GM21576 (cell line): ENCODE measurements at regions not wholly inside any gene's neighbourhood (a gene's known extent, or its start where the extent isn't known, plus 50 kb on each side); places are given as distances from the start of the nearest gene placed in this dataset.

Experiments
- ATAC-seq: cut with Tn5 transposase; IDR thresholded peaks from one replicate; pipeline ENCODE4 v1.9.1; 2021; ENCODE audit warnings: mild to moderate bottlenecking, moderate library complexity; ENCODE audit not compliant: unreplicated experiment

DNA sequence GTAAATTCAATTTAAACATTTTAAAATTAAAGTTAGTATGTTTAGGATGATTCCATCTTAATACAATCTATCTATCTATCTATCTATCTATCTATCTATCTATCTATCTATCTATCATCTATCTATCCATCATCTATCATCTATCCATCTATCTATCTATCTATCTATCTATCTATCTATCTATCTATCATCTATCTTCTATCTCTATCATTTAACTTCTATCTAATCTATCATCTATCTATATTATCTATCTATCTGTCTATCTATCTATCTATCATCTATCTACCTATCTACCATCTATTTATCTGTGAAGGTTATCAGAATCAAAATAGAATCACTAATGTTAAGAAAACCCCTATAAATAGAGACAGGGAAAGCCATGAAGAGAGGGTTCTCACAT is 78.3 kb downstream of the RAMP3 start:
- ATAC-seq = no peak

- ATAC-seq = no peak
These were observed 79.1 kb downstream of the RAMP3 start for GRCh38 chr7:45236666-45237065.

- ATAC-seq = no peak
These were observed 80.3 kb downstream of the RAMP3 start for GRCh38 chr7:45237788-45238461.

- ATAC-seq = no peak
These were observed 81.2 kb downstream of the RAMP3 start for GRCh38 chr7:45238806-45239205.

- ATAC-seq = no peak
These were observed 81.9 kb downstream of the RAMP3 start for GRCh38 chr7:45239486-45239885.

- ATAC-seq = no peak
These were observed 82.7 kb downstream of the RAMP3 start for GRCh38 chr7:45240273-45240771.

- no peak for ATAC-seq
These were observed 83.3 kb downstream of the RAMP3 start for GRCh38 chr7:45240926-45241325.

- ATAC-seq = no peak
These were observed 83.9 kb downstream of the RAMP3 start for GRCh38 chr7:45241339-45242109.

- no peak for ATAC-seq
These were observed 84.7 kb downstream of the RAMP3 start for GRCh38 chr7:45242261-45242660.

DNA sequence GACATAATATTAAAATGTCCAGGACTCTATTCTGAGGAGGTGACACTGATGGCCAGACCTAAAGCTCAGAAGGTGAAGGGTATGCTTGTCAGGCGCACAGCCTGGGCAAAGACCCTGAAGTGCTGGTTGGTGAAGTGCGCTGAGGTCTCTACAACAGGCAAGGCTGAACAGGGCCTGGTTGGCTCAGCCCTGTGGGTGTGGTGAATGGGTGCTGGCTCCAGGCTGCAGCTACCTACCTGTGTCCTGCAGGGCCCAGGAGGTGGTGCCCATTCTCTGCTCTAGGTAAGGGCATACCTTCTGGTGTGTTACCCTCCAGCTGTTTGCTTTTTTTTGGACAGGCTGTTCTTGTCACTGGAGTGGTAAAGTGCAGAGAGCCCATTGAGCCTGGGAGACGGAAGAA is 85.1 kb downstream of the RAMP3 start:
- no peak for ATAC-seq

DNA sequence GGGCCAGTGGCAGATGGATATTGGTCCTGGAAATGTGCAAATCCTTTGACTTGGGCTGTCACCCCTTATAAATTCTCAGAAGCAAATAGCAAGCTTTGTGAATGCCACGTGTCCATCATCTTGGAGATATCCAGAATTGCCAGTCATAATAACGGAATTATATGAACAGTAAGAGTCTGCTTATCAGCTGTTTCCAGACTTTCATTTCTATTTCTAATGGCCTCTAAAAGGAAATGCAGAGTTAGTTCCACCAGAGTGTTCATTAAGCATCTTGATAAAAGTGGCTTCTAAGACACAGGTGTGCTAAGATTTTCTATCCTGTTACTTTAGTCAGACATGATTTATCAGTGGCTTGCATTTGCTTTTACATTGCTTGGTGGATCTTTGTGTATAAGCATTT is 87.4 kb downstream of the RAMP3 start:
- no peak for ATAC-seq

DNA sequence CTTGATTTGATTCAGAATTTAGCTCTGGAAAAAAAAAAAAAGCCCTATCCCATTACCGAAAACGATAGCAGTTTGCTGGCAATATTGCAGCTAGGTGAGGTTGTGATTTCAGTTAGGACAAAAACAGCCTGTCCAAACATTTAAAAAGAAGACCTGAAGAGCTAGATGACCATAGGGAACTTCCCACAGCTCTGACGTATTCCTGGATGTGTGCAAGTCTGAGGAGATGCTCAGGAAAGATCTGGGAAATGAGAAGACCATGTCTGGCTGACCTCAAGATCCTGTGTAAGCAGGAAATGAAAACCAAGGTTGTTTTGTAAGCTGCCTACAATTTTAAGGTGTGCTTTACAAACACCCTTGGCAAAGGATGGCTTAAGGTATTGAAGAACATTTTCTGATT is 88.7 kb downstream of the RAMP3 start:
- ATAC-seq = no peak

GRCh38 chr7:45252248-45252647 is 94.7 kb downstream of the RAMP3 start:
- no peak for ATAC-seq

- no peak for ATAC-seq
These were observed 95.3 kb downstream of the RAMP3 start for GRCh38 chr7:45252857-45253256.

DNA sequence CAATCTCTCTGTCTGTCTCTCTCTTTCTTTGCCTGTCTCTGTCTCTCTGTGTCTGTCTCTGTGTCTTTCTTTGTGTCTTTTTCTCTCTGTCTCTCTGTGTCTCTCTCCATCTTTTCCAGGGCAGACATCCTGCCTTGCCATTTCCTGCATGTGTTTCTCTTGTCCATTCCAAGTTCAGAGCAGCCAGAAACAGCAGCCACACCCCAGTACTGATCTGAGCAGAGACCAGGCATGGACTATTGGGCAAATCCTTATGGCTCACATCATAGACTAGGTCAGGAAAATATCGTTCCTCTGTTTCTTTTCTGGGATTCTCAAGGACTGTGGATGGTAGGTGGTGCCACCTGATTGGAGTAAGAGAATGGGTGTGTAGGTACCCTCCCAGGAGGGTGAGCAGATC is 95.8 kb downstream of the RAMP3 start:
- ATAC-seq = no peak

DNA sequence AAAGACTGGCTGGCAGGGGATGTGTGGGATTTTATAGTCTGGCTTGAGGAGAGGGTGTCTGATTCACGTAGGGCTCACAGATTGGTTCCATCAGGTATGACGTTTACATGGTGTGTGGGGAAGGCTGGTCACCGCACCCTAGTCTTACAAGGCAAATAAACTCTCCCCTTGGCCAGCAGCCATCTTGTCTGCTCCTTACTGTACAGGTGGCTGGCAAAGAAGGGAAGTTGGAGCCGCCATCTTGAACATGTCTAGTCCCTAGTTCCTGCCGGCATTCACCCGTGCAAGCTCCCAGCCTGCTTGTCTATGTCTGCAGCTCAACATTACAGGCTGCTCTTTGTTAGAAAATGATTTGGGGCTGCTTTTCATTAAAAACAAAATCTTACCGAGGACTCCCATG is 97.6 kb downstream of the RAMP3 start:
- no peak for ATAC-seq

DNA sequence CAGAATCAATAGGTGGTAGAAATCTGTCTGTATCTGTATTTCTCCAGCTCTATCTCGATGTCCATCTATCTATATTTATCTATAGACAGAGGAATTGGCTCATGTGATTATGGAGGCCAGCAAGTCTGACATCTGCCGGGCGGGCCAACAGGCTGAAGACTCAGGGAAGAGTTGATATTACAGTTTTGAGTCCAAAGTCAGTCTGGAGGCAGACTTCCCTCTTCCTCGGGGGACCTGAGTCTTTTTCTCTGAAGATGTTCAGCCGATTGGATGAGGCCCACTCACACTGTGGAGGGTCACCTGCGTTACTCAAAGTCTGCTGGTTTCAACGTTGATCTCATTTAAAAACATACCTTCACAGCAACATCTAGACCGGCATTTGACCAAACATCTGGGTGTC is 98.7 kb downstream of the RAMP3 start:
- no peak for ATAC-seq

GRCh38 chr7:45256775-45257174 is 99.2 kb downstream of the RAMP3 start:
- ATAC-seq = no peak

- no peak for ATAC-seq
These were observed 99.7 kb downstream of the RAMP3 start for GRCh38 chr7:45257284-45257683.

DNA sequence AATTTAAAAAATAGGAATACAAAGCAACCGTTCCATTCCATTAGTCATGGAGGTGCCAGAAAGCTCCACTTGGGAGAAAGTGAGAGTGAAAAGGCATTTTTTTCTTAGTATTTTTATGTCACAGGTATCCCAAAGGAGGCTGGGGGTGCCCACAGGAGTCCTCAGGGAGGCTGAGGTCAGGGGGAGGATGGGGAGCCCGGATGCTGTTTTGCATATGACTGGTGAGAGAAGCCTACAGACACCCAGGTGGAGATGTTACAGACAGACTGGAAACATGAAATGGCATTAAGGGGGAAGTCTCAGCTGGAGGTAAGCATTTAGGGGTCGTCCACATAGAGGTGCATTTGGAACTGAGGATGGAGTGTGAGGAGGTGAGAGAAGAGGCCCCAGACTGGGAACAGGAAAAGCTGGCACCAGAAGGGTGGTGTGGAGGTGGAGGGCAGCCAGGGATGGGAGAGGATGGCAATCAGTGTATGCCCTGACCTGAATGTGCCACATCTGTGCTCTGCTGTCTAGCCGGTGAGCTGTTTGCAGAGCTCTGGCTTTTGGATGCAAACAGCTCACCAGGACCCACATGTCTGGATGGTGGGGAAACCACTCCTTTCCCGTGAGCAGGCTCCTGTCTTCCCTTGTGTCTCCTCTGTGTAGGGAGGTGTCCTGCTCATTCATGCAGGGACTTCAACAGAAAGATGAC is 101.1 kb downstream of the RAMP3 start:
- ATAC-seq = peak; percentile 41

DNA sequence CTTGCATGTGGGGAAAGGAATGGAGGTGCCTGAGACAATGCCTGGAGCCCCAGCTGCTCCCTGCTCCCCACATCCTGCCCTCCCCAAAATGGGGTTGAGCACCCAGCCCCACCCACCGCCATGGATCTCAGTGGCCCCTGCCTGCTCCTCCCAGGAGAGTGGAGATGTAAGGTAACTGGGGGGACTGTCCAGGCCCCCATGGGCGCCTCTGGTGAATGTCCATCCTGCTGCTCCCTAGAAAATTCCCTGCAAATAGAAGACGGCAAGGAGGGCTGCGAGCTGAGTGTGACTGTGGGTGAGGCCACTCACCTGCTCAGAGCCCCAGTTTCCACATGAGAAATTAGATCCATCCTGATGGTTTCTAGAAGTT is 101.6 kb downstream of the RAMP3 start:
- ATAC-seq = no peak
